C1 segment of cervical spinal cord (tissue), 14 donors: ENCODE measurements at regions not wholly inside any gene's neighbourhood (a gene's known extent, or its start where the extent isn't known, plus 50 kb on each side); places are given as distances from the start of the nearest gene placed in this dataset.
A peak's percentile ranks its signal among the peaks of the same experiment; 100 is the strongest.
"Not testable (repeated sequence)": the region's sequence is repeated elsewhere in the genome, so short reads cannot be mapped to it uniquely, and the experiment has no call there.

ENCODE experiments used
- DNase-seq, 14 donors: peaks; one replicate each; lab custom pipeline; 2025; lab: John Stamatoyannopoulos, UW

- no peak for DNase-seq
These were observed 98.3 kb upstream of the FRMD1 start for GRCh38 chr6:168177103-168177891.

- no peak for DNase-seq
These were observed 92.8 kb upstream of the FRMD1 start for GRCh38 chr6:168171673-168172353.

- no peak for DNase-seq
These were observed 92.0 kb upstream of the FRMD1 start for GRCh38 chr6:168170841-168171601.

GRCh38 chr6:168169624-168170023 is 90.6 kb upstream of the FRMD1 start:
- DNase-seq: no peak

- not testable (repeated sequence) for DNase-seq
These were observed 89.9 kb upstream of the FRMD1 start for GRCh38 chr6:168168936-168169335.

- not testable (repeated sequence) for DNase-seq
These were observed 89.3 kb upstream of the FRMD1 start for GRCh38 chr6:168168330-168168729.

- DNase-seq: no peak
These were observed 88.7 kb upstream of the FRMD1 start for GRCh38 chr6:168167431-168168315.

GRCh38 chr6:168166627-168167026 is 87.6 kb upstream of the FRMD1 start:
- no peak for DNase-seq

GRCh38 chr6:168165891-168166290 is 86.9 kb upstream of the FRMD1 start:
- DNase-seq: no peak

GRCh38 chr6:168165373-168165772 is 86.4 kb upstream of the FRMD1 start:
- DNase-seq: no peak

- no peak for DNase-seq
These were observed 85.5 kb upstream of the FRMD1 start for GRCh38 chr6:168164462-168165061.

- peak in 5 of 14 donors; percentile 4 to 30 (median 14) for DNase-seq
These were observed 84.2 kb upstream of the FRMD1 start for GRCh38 chr6:168163096-168163731.

GRCh38 chr6:168162366-168162765 is 83.4 kb upstream of the FRMD1 start:
- DNase-seq: no peak

GRCh38 chr6:168161371-168161750 is 82.3 kb upstream of the FRMD1 start:
- no peak for DNase-seq

GRCh38 chr6:168160506-168161370 is 81.7 kb upstream of the FRMD1 start:
- no peak for DNase-seq

GRCh38 chr6:168159506-168159905 is 80.5 kb upstream of the FRMD1 start:
- DNase-seq: no peak

GRCh38 chr6:168158980-168159349 is 80.0 kb upstream of the FRMD1 start:
- DNase-seq: no peak

GRCh38 chr6:168158213-168158979 is 79.4 kb upstream of the FRMD1 start:
- no peak for DNase-seq
